Fibroblast of mammary gland (primary cell): ENCODE measurements at regions not wholly inside any gene's neighbourhood (a gene's known extent, or its start where the extent isn't known, plus 50 kb on each side); places are given as distances from the start of the nearest gene placed in this dataset.
A peak's percentile ranks its signal among the peaks of the same experiment; 100 is the strongest.

Experiments used
- DNase-seq: peaks from one replicate; pipeline ENCODE4 v3.0.0-alpha.2; 2010; ENCODE audit warnings: low read depth
- H3K4me3 ChIP-seq: 2 replicates; pipeline ENCODE4 v1.5.1; 2011; ENCODE audit warnings: low read depth, mild to moderate bottlenecking, low read length, moderate library complexity; ENCODE audit not compliant: control insufficient read depth
- CTCF ChIP-seq: conservative IDR thresholded peaks from 2 replicates; pipeline ENCODE4 v1.5.1; 2011; ENCODE audit warnings: low read depth, low read length, inconsistent platforms; ENCODE audit not compliant: control insufficient read depth, insufficient read depth

GRCh38 chr9:107759823-107760166 lies 270.2 kb upstream of the KLF4 start:
- H3K4me3 ChIP-seq, result no peak overlapping the region
- TF ChIP-seq CTCF, result no peak
- no peak for DNase-seq

- DNase-seq, result no peak
- H3K4me3 ChIP-seq, result no peak overlapping the region
- TF ChIP-seq CTCF, result no peak
Observed at GRCh38 chr9:107759009-107759822, 269.6 kb upstream of the KLF4 start.

GRCh38 chr9:107756091-107756490 lies 266.5 kb upstream of the KLF4 start:
- DNase-seq, result no peak
- TF ChIP-seq CTCF, result no peak
- H3K4me3 ChIP-seq, result no peak overlapping the region

GRCh38 chr9:107755246-107755645 lies 265.7 kb upstream of the KLF4 start:
- TF ChIP-seq CTCF, result no peak
- no peak overlapping the region for H3K4me3 ChIP-seq
- peak; percentile 77 for DNase-seq

- no peak overlapping the region for H3K4me3 ChIP-seq
- no peak for TF ChIP-seq CTCF
- peak; percentile 90 for DNase-seq
Observed at GRCh38 chr9:107751567-107752210, 262.1 kb upstream of the KLF4 start.

GRCh38 chr9:107750741-107751566 lies 261.4 kb upstream of the KLF4 start:
- TF ChIP-seq CTCF, result no peak
- H3K4me3 ChIP-seq, result no peak overlapping the region
- peak; percentile 100 for DNase-seq
